HG03439 (cell line): ENCODE measurements at regions not wholly inside any gene's neighbourhood (a gene's known extent, or its start where the extent isn't known, plus 50 kb on each side); places are given as distances from the start of the nearest gene placed in this dataset.
"Not testable (repeated sequence)": the region's sequence is repeated elsewhere in the genome, so short reads cannot be mapped to it uniquely, and the experiment has no call there.

Source experiments
- ATAC-seq: cut with Tn5 transposase; IDR thresholded peaks from one replicate; pipeline ENCODE4 v1.9.1; 2021; ENCODE audit warnings: mild to moderate bottlenecking, moderate library complexity; ENCODE audit not compliant: unreplicated experiment

DNA sequence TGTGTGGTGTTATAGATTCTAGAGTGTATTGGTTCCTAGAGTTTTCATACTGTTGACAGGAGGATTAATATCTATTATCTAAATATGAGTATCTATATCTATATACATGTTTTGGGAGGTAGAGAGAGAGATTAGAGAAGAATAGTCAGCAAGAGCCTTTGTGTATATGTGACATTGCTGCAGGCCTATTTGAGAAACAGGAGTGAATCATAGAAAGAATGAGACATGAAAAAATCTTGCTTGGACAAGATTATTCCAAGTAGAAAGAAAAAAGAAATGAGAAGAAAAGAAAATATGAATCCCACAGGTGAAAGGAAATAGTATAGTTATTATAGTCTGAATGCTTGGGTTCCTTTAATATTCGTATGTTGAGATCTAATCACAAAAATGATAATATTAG is 720.4 kb downstream of the RERGL start:
- ATAC-seq, result no peak

- no peak for ATAC-seq
These were observed 728.8 kb downstream of the RERGL start for GRCh38 chr12:17361224-17361623.

DNA sequence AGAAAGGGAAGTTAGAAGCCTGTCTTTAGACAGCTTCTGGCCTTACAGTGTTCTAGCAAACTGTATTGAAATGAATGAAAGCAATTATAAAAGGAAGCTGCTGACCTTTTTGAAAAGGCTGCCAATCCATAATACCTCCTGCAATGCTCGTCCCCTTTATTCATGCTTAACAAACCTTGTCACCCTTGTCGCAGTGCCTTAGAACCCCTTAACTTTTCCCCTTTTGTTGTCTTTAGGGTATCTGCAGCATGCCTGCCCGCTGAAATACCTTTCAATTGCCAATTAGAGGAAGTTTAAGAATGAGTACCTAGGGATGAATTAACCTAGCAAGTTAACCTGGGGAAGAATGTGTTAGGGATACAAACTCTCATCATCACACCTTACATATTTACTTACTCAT is 731.2 kb downstream of the RERGL start:
- no peak for ATAC-seq

- no peak for ATAC-seq
These were observed 732.6 kb downstream of the RERGL start for GRCh38 chr12:17357396-17357795.

- ATAC-seq, result no peak
These were observed 737.8 kb downstream of the RERGL start for GRCh38 chr12:17352164-17352563.

- ATAC-seq, result no peak
These were observed 741.7 kb downstream of the RERGL start for GRCh38 chr12:17348311-17348710.

DNA sequence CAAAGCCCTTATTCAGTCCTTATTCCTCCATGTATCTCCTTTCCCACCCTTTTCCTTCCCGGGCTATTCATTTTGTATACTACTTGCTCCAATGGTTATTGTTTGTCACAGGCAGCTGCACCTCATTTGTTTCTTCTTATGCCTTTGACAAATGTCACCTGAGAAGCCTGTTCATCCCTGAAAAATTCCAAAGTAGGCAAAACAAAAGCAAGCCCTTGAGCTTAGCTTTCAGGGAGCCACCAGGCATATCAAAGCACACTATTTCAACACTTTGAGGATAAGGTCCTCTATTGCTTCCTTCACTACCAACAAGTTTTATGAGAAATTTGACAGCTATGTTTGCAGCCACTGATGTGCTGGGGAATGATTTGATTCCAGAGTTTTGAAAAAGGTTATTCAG is 738.7 kb upstream of the LMO3 start:
- no peak for ATAC-seq

- no peak for ATAC-seq
These were observed 736.5 kb upstream of the LMO3 start for GRCh38 chr12:17342381-17342961.

DNA sequence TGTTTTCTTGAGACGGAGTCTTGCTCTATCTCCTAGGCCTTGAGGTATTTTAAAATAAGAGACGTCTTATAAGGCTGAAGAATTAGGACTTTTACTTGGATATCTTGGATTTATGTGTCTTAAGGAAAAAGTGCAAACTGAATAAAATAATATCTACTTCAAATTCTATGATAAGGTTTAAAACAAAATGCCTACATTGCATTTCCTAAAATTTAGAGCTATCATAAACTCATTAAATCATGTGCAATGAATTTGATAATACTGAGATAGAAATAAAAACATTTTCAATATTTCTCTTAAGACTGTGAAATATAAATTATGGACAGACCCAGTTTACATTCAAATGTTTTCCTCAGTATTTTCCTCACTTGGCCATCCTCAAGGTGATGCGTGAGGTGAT is 729.5 kb upstream of the LMO3 start:
- ATAC-seq, result no peak

DNA sequence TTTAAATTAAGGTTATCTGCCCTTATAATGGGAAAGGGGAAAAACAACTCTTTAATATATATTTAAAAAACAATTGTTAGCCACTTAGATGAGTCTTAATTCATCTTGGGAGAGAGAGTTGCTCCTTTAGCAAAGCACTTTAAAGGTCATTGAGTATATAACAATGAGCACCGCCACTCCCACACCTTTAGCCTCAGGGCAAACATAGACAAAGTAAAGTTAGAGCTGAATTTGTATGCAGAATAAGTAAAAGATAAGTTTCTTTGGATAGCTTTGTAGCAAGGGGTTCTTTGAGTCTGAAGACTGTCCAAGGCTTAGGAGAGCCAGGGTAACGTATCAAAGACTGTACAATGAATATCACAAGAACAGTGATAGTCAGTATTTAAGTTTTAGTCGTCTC is 728.8 kb upstream of the LMO3 start:
- ATAC-seq, result no peak

- no peak for ATAC-seq
These were observed 727.3 kb upstream of the LMO3 start for GRCh38 chr12:17333287-17333686.

- no peak for ATAC-seq
These were observed 720.7 kb upstream of the LMO3 start for GRCh38 chr12:17326649-17327048.

DNA sequence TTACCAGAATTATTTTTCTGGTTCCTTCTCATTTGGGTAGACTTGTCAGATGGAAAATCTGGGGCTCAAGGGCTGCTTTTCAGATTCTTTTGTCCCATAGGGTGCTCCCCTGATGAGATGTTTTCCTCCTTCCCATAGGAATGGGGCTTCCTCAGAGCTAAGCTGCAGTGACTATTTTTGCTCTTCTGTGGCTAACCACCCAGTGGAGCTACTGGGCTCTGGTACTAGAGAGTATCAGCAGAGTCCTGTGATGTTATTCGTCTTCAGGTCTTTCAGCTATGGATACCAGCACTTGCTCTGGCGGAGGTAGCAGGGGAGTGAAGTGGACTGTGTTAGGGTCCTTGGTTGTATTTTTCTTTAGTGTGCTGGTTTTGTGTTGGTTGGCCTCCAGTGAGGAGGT is 716.1 kb upstream of the LMO3 start:
- no peak for ATAC-seq

GRCh38 chr12:17304503-17305347 is 698.8 kb upstream of the LMO3 start:
- no peak for ATAC-seq

DNA sequence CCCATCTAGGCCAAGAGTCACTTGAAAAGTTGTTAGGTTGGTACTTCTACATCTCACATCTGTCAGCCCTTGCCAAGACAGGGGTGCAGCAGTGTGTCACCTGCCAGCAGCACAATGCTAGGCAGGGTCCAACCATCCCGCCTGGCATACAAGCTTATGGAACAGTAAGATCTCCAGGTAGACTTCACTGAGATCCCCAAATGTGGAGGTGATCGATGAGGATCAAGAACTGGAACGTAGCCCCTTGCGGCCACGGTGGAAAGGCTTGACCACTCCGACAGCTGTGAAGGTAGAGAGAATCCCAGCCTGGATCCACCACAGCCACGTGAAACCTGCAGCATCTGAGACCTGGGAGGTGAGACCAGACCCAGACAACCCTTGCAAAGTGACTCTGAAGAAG is 696.0 kb upstream of the LMO3 start:
- ATAC-seq, result no peak

GRCh38 chr12:17301544-17301943 is 695.6 kb upstream of the LMO3 start:
- no peak for ATAC-seq

GRCh38 chr12:17296882-17297281 is 690.9 kb upstream of the LMO3 start:
- no peak for ATAC-seq

- no peak for ATAC-seq
These were observed 680.9 kb upstream of the LMO3 start for GRCh38 chr12:17286874-17287273.

DNA sequence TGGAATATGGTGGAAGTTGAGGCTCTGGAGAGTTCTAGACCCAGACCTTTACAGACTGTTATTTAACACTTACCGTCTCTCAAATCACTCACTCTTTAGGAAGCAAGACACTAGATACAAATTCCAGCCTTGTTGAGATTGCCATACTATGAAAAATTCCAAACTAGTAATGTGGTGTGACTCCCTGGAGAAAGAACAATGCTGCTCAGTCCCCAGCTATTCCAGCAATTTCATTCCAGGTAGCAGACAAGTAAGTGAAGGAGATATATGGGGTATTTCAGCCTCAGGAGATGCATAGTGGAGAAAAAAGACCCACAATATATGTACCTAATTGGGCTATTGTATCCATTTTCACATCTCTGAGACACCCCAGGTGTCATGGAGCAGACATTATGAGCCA is 678.9 kb upstream of the LMO3 start:
- no peak for ATAC-seq

DNA sequence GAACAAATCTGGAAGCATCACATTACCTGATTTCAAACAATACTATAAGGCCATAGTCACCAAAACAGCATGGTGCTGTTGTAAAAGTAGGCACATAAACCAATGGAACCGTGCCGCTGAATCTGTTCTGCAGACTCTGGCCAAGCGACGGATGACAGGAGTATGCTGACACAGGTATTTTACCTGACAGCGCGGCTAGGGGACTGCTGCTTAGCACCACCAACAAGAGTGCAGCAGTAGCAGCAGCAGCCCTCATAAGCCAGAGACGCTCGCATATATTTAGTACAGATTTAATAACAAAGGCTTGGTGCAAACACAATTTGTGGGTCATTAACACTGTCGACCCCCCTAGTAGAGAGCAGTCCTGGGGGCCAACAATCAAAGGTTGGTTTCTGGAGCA is 677.6 kb upstream of the LMO3 start:
- ATAC-seq, result no peak

DNA sequence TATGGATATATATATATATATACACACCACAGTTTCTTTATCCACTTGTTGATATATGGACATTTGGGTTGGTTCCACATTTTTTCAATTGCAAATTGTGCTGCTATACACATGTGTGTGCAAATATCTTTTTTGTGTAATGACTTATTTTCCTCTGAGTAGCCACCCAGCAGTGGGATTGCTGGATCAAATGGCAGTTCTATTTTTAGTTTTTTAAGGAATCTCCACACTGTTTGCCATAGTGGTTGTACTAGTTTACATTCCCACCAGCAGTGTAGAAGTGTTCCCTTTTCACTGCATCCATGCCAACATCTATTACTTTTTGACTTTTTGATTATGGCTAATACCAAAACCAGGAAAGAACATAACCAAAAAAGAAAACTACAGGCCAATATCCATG is 676.2 kb upstream of the LMO3 start:
- not testable (repeated sequence) for ATAC-seq

GRCh38 chr12:17278946-17279345 is 673.0 kb upstream of the LMO3 start:
- ATAC-seq, result no peak

- ATAC-seq, result no peak
These were observed 670.2 kb upstream of the LMO3 start for GRCh38 chr12:17276196-17276595.
